Gastrocnemius medialis (tissue), 4 donors: ENCODE measurements at regions not wholly inside any gene's neighbourhood (a gene's known extent, or its start where the extent isn't known, plus 50 kb on each side); places are given as distances from the start of the nearest gene placed in this dataset.

Experiments
- ATAC-seq, 2 donors: fragments of 150-250 bp; one replicate each; pipeline ENCODE4 v1.9.1; 2016
- DNase-seq, 2 donors: peaks; one replicate each; pipeline ENCODE4 v3.0.0-alpha.2; 2019
- H3K27ac ChIP-seq, 4 donors: fragments of 200-600 bp; sonication (generic); 1 replicate in 1 of 4; 2 replicates in 3 of 4; pipeline ENCODE4 v1.5.1; 2016 to 2018; ENCODE audit warnings: mild to moderate bottlenecking in 2 of 4, moderate library complexity in 1 of 4
- H3K27me3 ChIP-seq, 3 donors: fragments of 200-600 bp; sonication (generic) in 2 of 3; 1 replicate in 1 of 3; 2 replicates in 2 of 3; pipeline versions ENCODE4 v1.5.1 to v1.6.0; 2016 to 2019; ENCODE audit warnings: mild to moderate bottlenecking in 1 of 3, moderate library complexity in 1 of 3
- H3K36me3 ChIP-seq, 2 donors: fragments of 200-600 bp; sonication (generic) in 1 of 2; one replicate each; pipeline ENCODE4 v1.5.1; 2017 to 2018
- H3K4me1 ChIP-seq, 2 donors: fragments of 200-600 bp; sonication (generic) in 1 of 2; one replicate each; pipeline ENCODE4 v1.5.1; 2016 to 2017; ENCODE audit warnings: mild to moderate bottlenecking in 2 of 2
- H3K4me3 ChIP-seq, 4 donors: fragments of 200-600 bp; sonication (generic) in 3 of 4; 1 replicate in 1 of 4; 2 replicates in 3 of 4; pipeline ENCODE4 v1.5.1; 2016 to 2019; ENCODE audit warnings: mild to moderate bottlenecking in 2 of 4
- H3K9me3 ChIP-seq, 3 donors: fragments of 200-600 bp; sonication (generic) in 2 of 3; 1 replicate in 1 of 3; 2 replicates in 2 of 3; pipeline ENCODE4 v1.5.1; 2016 to 2019
- POLR2A ChIP-seq, 2 donors: fragments of 450-650 bp; IDR thresholded peaks; one replicate each; pipeline ENCODE4 v1.6.1; 2017; ENCODE audit warnings: antibody characterized with exemption in 2 of 2, mild to moderate bottlenecking in 2 of 2, moderate library complexity in 2 of 2
- in situ Hi-C, 4 donors: fragments of 200-750 bp; cut with MboI; loops; one replicate each; pipeline versions ENCODE4 v1.15.0 to v1.8.0; 2017; ENCODE audit warnings: low sequenced_read_pairs in 4 of 4
- intact Hi-C: fragments of 100-400 bp; cut with DNase I; formaldehyde crosslinking; loops from one replicate; pipeline ENCODE4 v1.15.1; 2023; ENCODE audit warnings: low total_unique reads
- TF ChIP-seq, protein P1 (sequence below), 5 experiments: fragments of 450-650 bp in 3 of 5; fragments of 200-600 bp in 2 of 5; sonication (generic) in 2 of 5; IDR thresholded peaks in 4 of 5; conservative IDR thresholded peaks in 1 of 5; 1 replicate in 4 of 5; 2 replicates in 1 of 5; pipeline ENCODE4 v1.5.1; 2016 to 2019; ENCODE audit warnings: antibody characterized with exemption in 5 of 5, mild to moderate bottlenecking in 3 of 5, moderate library complexity in 3 of 5

DNA sequence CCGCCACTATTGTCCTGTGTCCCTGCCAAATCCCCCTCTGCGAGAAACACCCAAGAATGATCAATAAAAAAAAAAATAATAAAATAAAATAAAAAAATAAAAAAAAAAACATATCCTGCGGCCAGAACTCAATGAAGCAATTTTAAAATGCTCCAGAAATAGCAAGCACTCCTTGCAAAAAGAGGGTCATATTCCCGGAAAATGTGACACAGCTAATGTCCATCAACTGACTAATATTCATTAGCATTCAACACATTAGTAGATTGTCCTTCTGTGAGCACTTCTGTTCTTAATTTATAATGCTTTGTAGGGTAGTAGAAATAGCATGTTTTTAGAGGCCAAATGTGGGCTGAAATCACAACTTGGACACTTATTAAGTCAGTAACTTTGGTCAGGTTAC, 252.3 kb upstream of the SESN3 start:
- no peaks in the 10 kb centered on the region for H3K4me1 ChIP-seq
- H3K27me3 ChIP-seq, result no peaks in the 10 kb centered on the region
- in situ Hi-C loops, result no loop called here
- intact Hi-C loops, result no loop called here
- ATAC-seq (no peak), DNase-seq (no peak)
- H3K9me3 ChIP-seq, result no peaks in the 10 kb centered on the region
- H3K4me3 ChIP-seq, result no peak overlapping the region
- no peaks in the 10 kb centered on the region for H3K36me3 ChIP-seq
- no peak for TF ChIP-seq POLR2A (IDR thresholded peaks at IDR 0.05)
- TF ChIP-seq, protein P1, sequence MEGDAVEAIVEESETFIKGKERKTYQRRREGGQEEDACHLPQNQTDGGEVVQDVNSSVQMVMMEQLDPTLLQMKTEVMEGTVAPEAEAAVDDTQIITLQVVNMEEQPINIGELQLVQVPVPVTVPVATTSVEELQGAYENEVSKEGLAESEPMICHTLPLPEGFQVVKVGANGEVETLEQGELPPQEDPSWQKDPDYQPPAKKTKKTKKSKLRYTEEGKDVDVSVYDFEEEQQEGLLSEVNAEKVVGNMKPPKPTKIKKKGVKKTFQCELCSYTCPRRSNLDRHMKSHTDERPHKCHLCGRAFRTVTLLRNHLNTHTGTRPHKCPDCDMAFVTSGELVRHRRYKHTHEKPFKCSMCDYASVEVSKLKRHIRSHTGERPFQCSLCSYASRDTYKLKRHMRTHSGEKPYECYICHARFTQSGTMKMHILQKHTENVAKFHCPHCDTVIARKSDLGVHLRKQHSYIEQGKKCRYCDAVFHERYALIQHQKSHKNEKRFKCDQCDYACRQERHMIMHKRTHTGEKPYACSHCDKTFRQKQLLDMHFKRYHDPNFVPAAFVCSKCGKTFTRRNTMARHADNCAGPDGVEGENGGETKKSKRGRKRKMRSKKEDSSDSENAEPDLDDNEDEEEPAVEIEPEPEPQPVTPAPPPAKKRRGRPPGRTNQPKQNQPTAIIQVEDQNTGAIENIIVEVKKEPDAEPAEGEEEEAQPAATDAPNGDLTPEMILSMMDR (IDR thresholded peaks at IDR 0.05 in 4 of 5, conservative IDR thresholded peaks at IDR 0.05 in 1 of 5), result no peak
- no peak overlapping the region for H3K27ac ChIP-seq

DNA sequence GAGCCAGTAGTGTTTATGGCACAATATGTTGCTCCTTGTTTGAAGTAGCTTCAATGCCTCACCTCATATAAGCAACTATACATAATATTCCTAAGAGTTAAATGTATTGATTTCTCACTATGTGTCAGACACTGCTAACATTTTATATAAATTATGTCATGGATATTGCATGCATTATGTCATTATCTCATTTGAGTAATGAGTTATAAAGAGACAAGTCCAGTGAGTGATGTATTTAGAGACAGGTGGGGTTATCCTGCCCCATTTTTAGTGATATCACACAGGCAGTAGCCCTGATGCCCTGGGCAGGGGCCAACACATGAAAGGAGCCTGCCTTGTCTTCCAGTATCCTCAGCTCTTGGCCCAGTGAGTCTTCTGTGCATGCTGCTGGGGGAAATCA, 247.0 kb upstream of the SESN3 start:
- no peak for TF ChIP-seq POLR2A (IDR thresholded peaks at IDR 0.05)
- TF ChIP-seq, protein P1 (IDR thresholded peaks at IDR 0.05 in 4 of 5, conservative IDR thresholded peaks at IDR 0.05 in 1 of 5), result no peak
- H3K27ac ChIP-seq, result no peak overlapping the region
- DNase-seq, result no peak
- intact Hi-C loops (no loop called here), in situ Hi-C loops (no loop called here)
- H3K4me1 ChIP-seq, result no peaks in the 10 kb centered on the region
- H3K4me3 ChIP-seq, result no peak overlapping the region
- no peaks in the 10 kb centered on the region for H3K9me3 ChIP-seq
- H3K27me3 ChIP-seq, result no peaks in the 10 kb centered on the region
- ATAC-seq, result no peak
- H3K36me3 ChIP-seq, result no peaks in the 10 kb centered on the region

DNA sequence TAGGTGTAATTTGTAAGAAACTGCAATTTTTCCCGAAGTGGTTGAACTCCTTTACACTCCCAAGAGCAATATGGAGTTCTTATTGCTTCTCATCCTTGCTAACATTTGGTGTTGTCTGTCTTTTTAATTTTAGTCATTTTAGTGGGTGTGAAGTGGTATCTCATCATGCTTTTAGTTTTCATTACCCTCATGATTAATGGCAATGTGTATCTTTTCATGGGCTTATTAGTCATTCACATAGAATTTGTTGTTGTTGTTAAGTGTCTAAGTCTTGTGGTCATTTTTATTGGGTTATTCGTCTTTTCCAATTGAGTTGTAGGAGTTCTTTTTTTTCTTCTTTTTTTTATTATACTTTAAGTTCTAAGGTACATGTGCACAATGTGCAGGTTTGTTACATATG, 238.3 kb upstream of the SESN3 start:
- intact Hi-C loops, result no loop called here
- Histone ChIP-seq H3K9me3 (no peaks in the 10 kb centered on the region), H3K4me1 (no peaks in the 10 kb centered on the region), H3K4me3 (no peak overlapping the region), H3K27ac (no peak overlapping the region), H3K36me3 (no peaks in the 10 kb centered on the region), H3K27me3 (no peaks in the 10 kb centered on the region)
- in situ Hi-C loops, result no loop called here
- TF ChIP-seq POLR2A (IDR thresholded peaks at IDR 0.05), result no peak
- TF ChIP-seq, protein P1 (IDR thresholded peaks at IDR 0.05 in 4 of 5, conservative IDR thresholded peaks at IDR 0.05 in 1 of 5), result no peak
- ATAC-seq (no peak), DNase-seq (no peak)

DNA sequence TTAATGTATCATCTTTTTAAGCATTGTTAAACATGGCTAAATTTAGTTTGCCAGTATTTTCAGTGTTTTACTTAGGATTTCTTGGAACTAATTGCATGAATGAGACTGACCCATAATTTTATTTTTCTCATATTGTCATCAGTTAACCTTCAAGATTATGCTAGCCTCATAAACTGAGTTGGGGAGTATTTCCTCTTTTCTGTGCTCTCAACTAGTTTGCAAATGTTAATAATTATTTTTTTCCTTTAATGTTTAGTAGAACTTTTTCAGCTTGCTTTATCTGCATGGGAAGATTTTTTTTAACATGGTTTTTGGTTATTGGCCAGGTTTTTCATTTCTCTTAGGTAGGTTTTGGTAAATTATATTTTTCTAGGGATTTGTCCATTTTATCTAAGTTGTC, 235.4 kb upstream of the SESN3 start:
- intact Hi-C loops, result no loop called here
- no peak for DNase-seq
- no peaks in the 10 kb centered on the region for H3K36me3 ChIP-seq
- H3K27me3 ChIP-seq, result no peaks in the 10 kb centered on the region
- H3K27ac ChIP-seq, result no peak overlapping the region
- TF ChIP-seq POLR2A (IDR thresholded peaks at IDR 0.05), result no peak
- TF ChIP-seq, protein P1 (IDR thresholded peaks at IDR 0.05 in 4 of 5, conservative IDR thresholded peaks at IDR 0.05 in 1 of 5), result no peak
- no peak overlapping the region for H3K4me3 ChIP-seq
- in situ Hi-C loops, result no loop called here
- no peaks in the 10 kb centered on the region for H3K4me1 ChIP-seq
- H3K9me3 ChIP-seq, result no peaks in the 10 kb centered on the region
- ATAC-seq, result no peak

DNA sequence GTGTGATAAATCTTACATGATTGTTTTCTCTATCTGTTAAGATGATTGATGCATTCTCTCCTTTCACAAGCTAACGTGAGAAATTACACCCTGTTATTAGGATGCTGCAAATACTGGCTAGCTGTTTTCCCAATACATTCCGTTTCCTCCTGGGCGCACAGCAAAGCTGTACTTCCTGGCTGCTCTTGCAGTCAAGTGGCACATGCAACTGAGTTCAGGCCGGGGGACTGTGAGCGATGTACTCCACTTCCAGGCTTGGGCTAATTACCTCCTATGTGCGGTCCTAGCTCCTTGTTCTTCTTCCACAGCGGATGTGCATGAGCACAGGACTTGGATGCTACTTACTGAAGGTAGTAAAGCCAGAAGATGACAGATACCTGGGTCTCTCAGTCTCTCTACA, 234.9 kb upstream of the SESN3 start:
- Histone ChIP-seq H3K27me3 (no peaks in the 10 kb centered on the region), H3K9me3 (no peaks in the 10 kb centered on the region), H3K4me1 (no peaks in the 10 kb centered on the region), H3K36me3 (no peaks in the 10 kb centered on the region), H3K4me3 (no peak overlapping the region), H3K27ac (no peak overlapping the region)
- TF ChIP-seq, protein P1 (IDR thresholded peaks at IDR 0.05 in 4 of 5, conservative IDR thresholded peaks at IDR 0.05 in 1 of 5), result no peak
- TF ChIP-seq POLR2A (IDR thresholded peaks at IDR 0.05), result no peak
- in situ Hi-C loops, result no loop called here
- ATAC-seq (no peak), DNase-seq (no peak)
- intact Hi-C loops, result no loop called here
